Activated CD4-positive, alpha-beta T cell treated with anti-CD3 and anti-CD28 coated beads, Interleukin-2, amount 10 ng/mL, durations not matched to agents 7 days and 5 days (primary cell): ENCODE measurements at regions not wholly inside any gene's neighbourhood (a gene's known extent, or its start where the extent isn't known, plus 50 kb on each side); places are given as distances from the start of the nearest gene placed in this dataset.

Experiments used
- CTCF ChIA-PET: fragments of 350-600 bp; sonication (Branson Sonifier 250); formaldehyde crosslinking; loops from one replicate; lab custom pipeline; 2021; ENCODE audit warnings: antibody characterized with exemption; lab: Charles Lee
- POLR2A ChIA-PET: fragments of 350-600 bp; sonication (Branson Sonifier 250); formaldehyde crosslinking; loops from one replicate; lab custom pipeline; 2021; ENCODE audit warnings: antibody characterized with exemption; lab: Charles Lee
- DNase-seq: peaks from one replicate; pipeline ENCODE4 v3.0.0-alpha.2; 2020
- H3K27ac Mint-ChIP-seq: one replicate; pipeline ENCODE4 v1.8.0; 2021; ENCODE audit warnings: mild to moderate bottlenecking, moderate library complexity, mixed read lengths
- H3K27me3 Mint-ChIP-seq: one replicate; pipeline ENCODE4 v1.8.0; 2021; ENCODE audit warnings: mixed read lengths
- H3K36me3 Mint-ChIP-seq: one replicate; pipeline ENCODE4 v1.8.0; 2021; ENCODE audit warnings: low read depth, mixed read lengths
- H3K4me1 Mint-ChIP-seq: one replicate; pipeline ENCODE4 v1.8.0; 2021; ENCODE audit warnings: mixed read lengths
- H3K4me3 Mint-ChIP-seq: one replicate; pipeline ENCODE4 v1.8.0; 2021; ENCODE audit warnings: mild to moderate bottlenecking, moderate library complexity, mixed read lengths
- H3K9me3 Mint-ChIP-seq: one replicate; pipeline ENCODE4 v1.8.0; 2021; ENCODE audit warnings: mixed read lengths

GRCh38 chr7:125599387-125599786 lies 669.8 kb upstream of the POT1 start:
- POLR2A ChIA-PET: no interaction called here
- H3K4me3 Mint-ChIP-seq: no peak overlapping the region
- H3K27ac Mint-ChIP-seq: no peak overlapping the region
- DNase-seq: no peak
- H3K27me3 Mint-ChIP-seq: no peaks in the 10 kb centered on the region
- H3K9me3 Mint-ChIP-seq: peaks cover 7% of the 10 kb centered on the region
- no peaks in the 10 kb centered on the region for H3K4me1 Mint-ChIP-seq
- no peaks in the 10 kb centered on the region for H3K36me3 Mint-ChIP-seq
- CTCF ChIA-PET: no interaction called here

- POLR2A ChIA-PET: no interaction called here
- Mint-ChIP-seq H3K4me1 (no peaks in the 10 kb centered on the region), H3K4me3 (no peak overlapping the region), H3K36me3 (no peaks in the 10 kb centered on the region), H3K9me3 (peaks cover 13% of the 10 kb centered on the region), H3K27me3 (no peaks in the 10 kb centered on the region), H3K27ac (no peak overlapping the region)
- DNase-seq: no peak
- CTCF ChIA-PET: no interaction called here
Measured at GRCh38 chr7:125592331-125592730, 662.7 kb upstream of the POT1 start.

- ChIA-PET POLR2A (no interaction called here), CTCF (no interaction called here)
- Mint-ChIP-seq H3K27me3 (no peaks in the 10 kb centered on the region), H3K9me3 (no peaks in the 10 kb centered on the region), H3K36me3 (no peaks in the 10 kb centered on the region), H3K4me3 (no peak overlapping the region), H3K4me1 (no peaks in the 10 kb centered on the region), H3K27ac (no peak overlapping the region)
- DNase-seq: no peak
Measured at GRCh38 chr7:125573126-125573525, 643.5 kb upstream of the POT1 start.

- no peak overlapping the region for H3K27ac Mint-ChIP-seq
- POLR2A ChIA-PET: no interaction called here
- CTCF ChIA-PET: no interaction called here
- H3K27me3 Mint-ChIP-seq: no peaks in the 10 kb centered on the region
- H3K9me3 Mint-ChIP-seq: no peaks in the 10 kb centered on the region
- no peaks in the 10 kb centered on the region for H3K36me3 Mint-ChIP-seq
- H3K4me3 Mint-ChIP-seq: no peak overlapping the region
- H3K4me1 Mint-ChIP-seq: no peaks in the 10 kb centered on the region
- no peak for DNase-seq
Measured at GRCh38 chr7:125572414-125572813, 642.8 kb upstream of the POT1 start.

- Mint-ChIP-seq H3K4me1 (no peaks in the 10 kb centered on the region), H3K36me3 (no peaks in the 10 kb centered on the region), H3K27me3 (no peaks in the 10 kb centered on the region), H3K9me3 (no peaks in the 10 kb centered on the region), H3K27ac (no peak overlapping the region), H3K4me3 (no peak overlapping the region)
- DNase-seq: no peak
- POLR2A ChIA-PET: no interaction called here
- CTCF ChIA-PET: no interaction called here
Measured at GRCh38 chr7:125568799-125569198, 639.2 kb upstream of the POT1 start.

GRCh38 chr7:125567686-125568085 lies 638.1 kb upstream of the POT1 start:
- no peaks in the 10 kb centered on the region for H3K4me1 Mint-ChIP-seq
- ChIA-PET CTCF (no interaction called here), POLR2A (no interaction called here)
- no peaks in the 10 kb centered on the region for H3K9me3 Mint-ChIP-seq
- no peaks in the 10 kb centered on the region for H3K36me3 Mint-ChIP-seq
- H3K4me3 Mint-ChIP-seq: no peak overlapping the region
- H3K27ac Mint-ChIP-seq: no peak overlapping the region
- no peak for DNase-seq
- no peaks in the 10 kb centered on the region for H3K27me3 Mint-ChIP-seq

GRCh38 chr7:125563964-125564529 lies 634.4 kb upstream of the POT1 start:
- no peak overlapping the region for H3K27ac Mint-ChIP-seq
- H3K9me3 Mint-ChIP-seq: no peaks in the 10 kb centered on the region
- H3K27me3 Mint-ChIP-seq: no peaks in the 10 kb centered on the region
- CTCF ChIA-PET: no interaction called here
- POLR2A ChIA-PET: no interaction called here
- H3K36me3 Mint-ChIP-seq: no peaks in the 10 kb centered on the region
- H3K4me3 Mint-ChIP-seq: no peak overlapping the region
- DNase-seq: no peak
- H3K4me1 Mint-ChIP-seq: no peaks in the 10 kb centered on the region

- CTCF ChIA-PET: no interaction called here
- Mint-ChIP-seq H3K9me3 (no peaks in the 10 kb centered on the region), H3K4me3 (no peak overlapping the region), H3K27me3 (no peaks in the 10 kb centered on the region), H3K27ac (no peak overlapping the region), H3K4me1 (no peaks in the 10 kb centered on the region), H3K36me3 (no peaks in the 10 kb centered on the region)
- no peak for DNase-seq
- POLR2A ChIA-PET: no interaction called here
Measured at GRCh38 chr7:125563557-125563956, 633.9 kb upstream of the POT1 start.

GRCh38 chr7:125561006-125561405 lies 631.4 kb upstream of the POT1 start:
- no peaks in the 10 kb centered on the region for H3K27me3 Mint-ChIP-seq
- H3K36me3 Mint-ChIP-seq: no peaks in the 10 kb centered on the region
- no peak for DNase-seq
- ChIA-PET POLR2A (no interaction called here), CTCF (no interaction called here)
- no peaks in the 10 kb centered on the region for H3K4me1 Mint-ChIP-seq
- H3K4me3 Mint-ChIP-seq: peak overlapping the region; percentile 40
- H3K9me3 Mint-ChIP-seq: no peaks in the 10 kb centered on the region
- no peak overlapping the region for H3K27ac Mint-ChIP-seq

GRCh38 chr7:125559921-125560320 lies 630.3 kb upstream of the POT1 start:
- Mint-ChIP-seq H3K9me3 (no peaks in the 10 kb centered on the region), H3K27ac (no peak overlapping the region), H3K36me3 (no peaks in the 10 kb centered on the region), H3K4me3 (no peak overlapping the region), H3K27me3 (no peaks in the 10 kb centered on the region), H3K4me1 (no peaks in the 10 kb centered on the region)
- POLR2A ChIA-PET: no interaction called here
- CTCF ChIA-PET: no interaction called here
- DNase-seq: no peak

GRCh38 chr7:125555916-125556315 lies 626.3 kb upstream of the POT1 start:
- Mint-ChIP-seq H3K27me3 (no peaks in the 10 kb centered on the region), H3K9me3 (peaks cover 2% of the 10 kb centered on the region), H3K27ac (no peak overlapping the region), H3K36me3 (no peaks in the 10 kb centered on the region), H3K4me1 (no peaks in the 10 kb centered on the region), H3K4me3 (no peak overlapping the region)
- POLR2A ChIA-PET: no interaction called here
- CTCF ChIA-PET: no interaction called here
- no peak for DNase-seq

- DNase-seq: no peak
- no peak overlapping the region for H3K27ac Mint-ChIP-seq
- no peaks in the 10 kb centered on the region for H3K27me3 Mint-ChIP-seq
- H3K9me3 Mint-ChIP-seq: peaks cover 2% of the 10 kb centered on the region
- CTCF ChIA-PET: no interaction called here
- no peak overlapping the region for H3K4me3 Mint-ChIP-seq
- H3K4me1 Mint-ChIP-seq: no peaks in the 10 kb centered on the region
- POLR2A ChIA-PET: no interaction called here
- no peaks in the 10 kb centered on the region for H3K36me3 Mint-ChIP-seq
Measured at GRCh38 chr7:125551008-125551407, 621.4 kb upstream of the POT1 start.

- POLR2A ChIA-PET: no interaction called here
- Mint-ChIP-seq H3K9me3 (no peaks in the 10 kb centered on the region), H3K4me3 (no peak overlapping the region), H3K27ac (no peak overlapping the region), H3K27me3 (no peaks in the 10 kb centered on the region), H3K36me3 (no peaks in the 10 kb centered on the region), H3K4me1 (no peaks in the 10 kb centered on the region)
- no peak for DNase-seq
- CTCF ChIA-PET: interaction anchor here (1.6 kb wide), 1 partner anchor 34 kb away, joined by 3 read pairs; no protein-coding TSS in a partner anchor
Measured at GRCh38 chr7:125547505-125547904, 617.9 kb upstream of the POT1 start.

- DNase-seq: no peak
- Mint-ChIP-seq H3K27ac (no peak overlapping the region), H3K4me1 (no peaks in the 10 kb centered on the region), H3K36me3 (no peaks in the 10 kb centered on the region), H3K27me3 (no peaks in the 10 kb centered on the region), H3K4me3 (no peak overlapping the region), H3K9me3 (no peaks in the 10 kb centered on the region)
- CTCF ChIA-PET: no interaction called here
- POLR2A ChIA-PET: no interaction called here
Measured at GRCh38 chr7:125530553-125530952, 600.9 kb upstream of the POT1 start.
